Endothelial cell of umbilical vein (primary cell): ENCODE measurements at regions not wholly inside any gene's neighbourhood (a gene's known extent, or its start where the extent isn't known, plus 50 kb on each side); places are given as distances from the start of the nearest gene placed in this dataset.

ENCODE experiments used
- BruUV-seq: library from RNA; stranded (reverse); fragments of 400-500 nt; replicated peaks from 2 replicates; lab custom pipeline; 2021; lab: Mats Ljungman, UMichigan
- CTCF ChIA-PET: fragments of 300-600, 350-600 bp; sonication (Branson Sonifier 250); formaldehyde crosslinking; loops from one replicate; lab custom pipeline; 2021; ENCODE audit warnings: antibody characterized with exemption, inconsistent platforms; lab: Charles Lee
- POLR2A ChIA-PET: fragments of 300-600, 350-600 bp; sonication (Branson Sonifier 250); formaldehyde crosslinking; loops from one replicate; lab custom pipeline; 2021; ENCODE audit warnings: antibody characterized with exemption, inconsistent platforms; lab: Charles Lee
- DNase-seq: peaks from one replicate; pipeline ENCODE4 v3.0.0-alpha.2; 2011; ENCODE audit warnings: low read depth, low spot score
- FAIRE-seq: peaks from 2 replicates; lab custom pipeline; 2011; peaks lifted over from hg19 to GRCh38; lab: Jason Lieb, UNC
- H2AFZ ChIP-seq: 2 replicates; pipeline ENCODE4 v1.6.0; 2012; ENCODE audit warnings: low read depth, low read length, control low read depth, inconsistent platforms
- H3K27ac ChIP-seq: 2 replicates; pipeline ENCODE4 v1.5.1; 2011; ENCODE audit warnings: low read depth, mild to moderate bottlenecking, control low read depth, low read length, moderate library complexity; ENCODE audit not compliant: insufficient read depth
- H3K27me3 ChIP-seq, 2 experiments: 2 replicates each; pipeline versions ENCODE4 v1.6.0 to v1.6.1; 2011; ENCODE audit warnings: low read length in 2 of 2, mixed read lengths in 1 of 2; ENCODE audit not compliant: control insufficient read depth in 2 of 2, insufficient read depth in 2 of 2
- H3K36me3 ChIP-seq, 2 experiments: 2 replicates in 1 of 2; 3 replicates in 1 of 2; pipeline ENCODE4 v1.5.1; 2011; ENCODE audit warnings: low read length in 2 of 2, mild to moderate bottlenecking in 1 of 2, moderate library complexity in 1 of 2; ENCODE audit not compliant: control insufficient read depth in 2 of 2, insufficient read depth in 2 of 2; ENCODE audit errors: extremely low read depth in 1 of 2
- H3K4me1 ChIP-seq: 3 replicates; pipeline ENCODE4 v1.5.1; 2011; ENCODE audit warnings: mild to moderate bottlenecking, low read length; ENCODE audit not compliant: control insufficient read depth, insufficient read depth; ENCODE audit errors: extremely low read depth
- H3K4me2 ChIP-seq: 2 replicates; pipeline ENCODE4 v1.6.1; 2011; ENCODE audit warnings: low read length, control low read depth, mixed read lengths; ENCODE audit not compliant: insufficient read depth
- H3K4me3 ChIP-seq, 3 experiments: fragments of 200-600 bp in 1 of 3; sonication (generic), shearing (Covaris generic) in 1 of 3; replicated peaks in 1 of 3; 2 replicates each; pipeline ENCODE4 v1.5.1; 2011 to 2016; ENCODE audit warnings: control low read depth in 3 of 3, low read length in 3 of 3, mild to moderate bottlenecking in 2 of 3, inconsistent platforms in 1 of 3, low read depth in 1 of 3, moderate library complexity in 1 of 3; ENCODE audit not compliant: insufficient read depth in 1 of 3
- H3K79me2 ChIP-seq: 2 replicates; pipeline ENCODE4 v1.6.0; 2012; ENCODE audit warnings: low read length, inconsistent platforms; ENCODE audit not compliant: control insufficient read depth, insufficient read depth
- H3K9ac ChIP-seq: replicated peaks from 2 replicates; pipeline ENCODE3; 2011; ENCODE audit warnings: low read length, control low read depth; ENCODE audit not compliant: insufficient read depth; ENCODE audit errors: extremely low read depth
- H3K9me1 ChIP-seq: replicated peaks from 3 replicates; pipeline ENCODE4 v1.6.0; 2011; ENCODE audit warnings: mild to moderate bottlenecking, low read length; ENCODE audit not compliant: control insufficient read depth, insufficient read depth; ENCODE audit errors: extremely low read depth
- H3K9me3 ChIP-seq: replicated peaks from 2 replicates; pipeline ENCODE4 v1.5.1; 2012; ENCODE audit warnings: low read length, inconsistent platforms; ENCODE audit not compliant: control insufficient read depth, insufficient read depth
- H4K20me1 ChIP-seq: replicated peaks from 2 replicates; pipeline ENCODE3; 2011; ENCODE audit warnings: mild to moderate bottlenecking, low read length; ENCODE audit not compliant: control insufficient read depth, insufficient read depth; ENCODE audit errors: extremely low read depth
- EZH2 ChIP-seq: IDR thresholded peaks from 2 replicates; pipeline ENCODE4 v1.6.1; 2012; ENCODE audit warnings: borderline replicate concordance, low read depth, mild to moderate bottlenecking, moderate library complexity, low read length, inconsistent platforms; ENCODE audit not compliant: severe bottlenecking
- FOS ChIP-seq: IDR thresholded peaks from 2 replicates; pipeline ENCODE4 v1.6.1; 2011; ENCODE audit warnings: mild to moderate bottlenecking, low read length, moderate library complexity, borderline replicate concordance; ENCODE audit not compliant: insufficient read depth
- GATA2 ChIP-seq: IDR thresholded peaks from 2 replicates; pipeline ENCODE4 v1.7.0; 2011; ENCODE audit warnings: low read depth, mild to moderate bottlenecking, moderate library complexity, mixed read lengths, low read length; ENCODE audit not compliant: insufficient read length, insufficient read depth
- JUN ChIP-seq: IDR thresholded peaks from 2 replicates; pipeline ENCODE4 v1.6.1; 2011; ENCODE audit warnings: borderline replicate concordance, low read depth; ENCODE audit not compliant: insufficient read length, insufficient read depth
- MYC ChIP-seq: IDR thresholded peaks from one replicate; pipeline ENCODE4 v1.6.1; 2011; ENCODE audit warnings: mild to moderate bottlenecking, low read depth, low read length
- POLR2A ChIP-seq: IDR thresholded peaks from 2 replicates; pipeline ENCODE4 v1.6.1; 2012; ENCODE audit warnings: low read depth, mild to moderate bottlenecking, control low read depth, low read length
- POLR2AphosphoS5 ChIP-seq: IDR thresholded peaks from 2 replicates; pipeline ENCODE4 v1.6.1; 2012; ENCODE audit warnings: low read depth, mild to moderate bottlenecking, control low read depth, low read length, moderate library complexity; ENCODE audit not compliant: insufficient read depth
- dilution Hi-C: fragments of 300-500 bp; cut with MboI; formaldehyde crosslinking; loops from one replicate; pipeline ENCODE4 v1.15.0; 2019; ENCODE audit warnings: low sequenced_read_pairs; ENCODE audit not compliant: extremely low pct_ligation_motif_present
- intact Hi-C: fragments of 100-400 bp; cut with micrococcal nuclease; formaldehyde crosslinking; loops from one replicate; pipeline ENCODE4 v1.10.0; 2022
- TF ChIP-seq, protein P1 (sequence below), 2 donors: IDR thresholded peaks; 1 replicate in 1 of 2; 2 replicates in 1 of 2; pipeline ENCODE4 v1.5.1; 2011; ENCODE audit warnings: low read length in 2 of 2, mild to moderate bottlenecking in 2 of 2, moderate library complexity in 2 of 2, control low read depth in 1 of 2, inconsistent platforms in 1 of 2, low read depth in 1 of 2; ENCODE audit not compliant: insufficient read depth in 1 of 2; ENCODE audit errors: extremely low read depth in 1 of 2
- TF ChIP-seq, protein P2 (sequence below): IDR thresholded peaks from 2 replicates; pipeline ENCODE4 v1.6.1; 2011; ENCODE audit not compliant: insufficient read depth, insufficient read length

DNA sequence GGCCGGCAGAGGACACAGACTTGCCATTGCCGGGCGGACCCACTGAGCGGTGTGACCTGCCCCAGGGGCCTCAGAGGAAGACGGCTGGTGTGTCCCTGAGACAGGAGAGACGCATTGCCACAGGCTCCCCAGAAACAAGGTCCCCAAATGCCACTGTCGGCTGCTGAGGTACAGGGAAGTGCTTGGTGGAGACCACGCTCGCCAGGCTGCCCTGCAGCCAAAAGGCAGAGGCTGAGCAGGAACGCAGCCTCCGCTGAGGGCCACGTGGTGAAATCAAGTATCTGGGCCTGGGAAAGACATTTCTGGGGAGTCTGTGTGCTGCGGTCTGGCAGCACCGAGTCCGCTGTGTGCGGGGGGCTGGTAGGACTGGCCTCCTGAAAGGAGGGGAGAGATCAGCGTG, 794.9 kb downstream of the BRD1 start:
- POLR2A ChIA-PET, result no interaction called here
- DNase-seq (no peak), FAIRE-seq (no peak)
- Histone ChIP-seq H3K4me3 (no peak overlapping the region), H3K36me3 (no peaks in the 10 kb centered on the region), H3K9me1 (no peaks in the 10 kb centered on the region), H3K4me2 (no peak overlapping the region), H3K9me3 (peaks cover 8% of the 10 kb centered on the region), H3K9ac (no peak overlapping the region), H4K20me1 (no peaks in the 10 kb centered on the region), H3K4me1 (no peaks in the 10 kb centered on the region), H3K79me2 (no peaks in the 10 kb centered on the region), H3K27me3 (no peaks in the 10 kb centered on the region), H2AFZ (no peak overlapping the region), H3K27ac (no peak overlapping the region)
- dilution Hi-C loops, result no loop called here
- TF ChIP-seq, protein P1, sequence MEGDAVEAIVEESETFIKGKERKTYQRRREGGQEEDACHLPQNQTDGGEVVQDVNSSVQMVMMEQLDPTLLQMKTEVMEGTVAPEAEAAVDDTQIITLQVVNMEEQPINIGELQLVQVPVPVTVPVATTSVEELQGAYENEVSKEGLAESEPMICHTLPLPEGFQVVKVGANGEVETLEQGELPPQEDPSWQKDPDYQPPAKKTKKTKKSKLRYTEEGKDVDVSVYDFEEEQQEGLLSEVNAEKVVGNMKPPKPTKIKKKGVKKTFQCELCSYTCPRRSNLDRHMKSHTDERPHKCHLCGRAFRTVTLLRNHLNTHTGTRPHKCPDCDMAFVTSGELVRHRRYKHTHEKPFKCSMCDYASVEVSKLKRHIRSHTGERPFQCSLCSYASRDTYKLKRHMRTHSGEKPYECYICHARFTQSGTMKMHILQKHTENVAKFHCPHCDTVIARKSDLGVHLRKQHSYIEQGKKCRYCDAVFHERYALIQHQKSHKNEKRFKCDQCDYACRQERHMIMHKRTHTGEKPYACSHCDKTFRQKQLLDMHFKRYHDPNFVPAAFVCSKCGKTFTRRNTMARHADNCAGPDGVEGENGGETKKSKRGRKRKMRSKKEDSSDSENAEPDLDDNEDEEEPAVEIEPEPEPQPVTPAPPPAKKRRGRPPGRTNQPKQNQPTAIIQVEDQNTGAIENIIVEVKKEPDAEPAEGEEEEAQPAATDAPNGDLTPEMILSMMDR (IDR thresholded peaks at IDR 0.05; ENCODE audit: extremely low read depth in 1 of 2, insufficient read depth in 1 of 2, low read depth in 1 of 2, low read length in 2 of 2), result no peak
- TF ChIP-seq POLR2AphosphoS5, result no peak
- no peak for TF ChIP-seq EZH2
- TF ChIP-seq, protein P2, sequence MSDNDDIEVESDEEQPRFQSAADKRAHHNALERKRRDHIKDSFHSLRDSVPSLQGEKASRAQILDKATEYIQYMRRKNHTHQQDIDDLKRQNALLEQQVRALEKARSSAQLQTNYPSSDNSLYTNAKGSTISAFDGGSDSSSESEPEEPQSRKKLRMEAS, result no peak
- no peak for TF ChIP-seq JUN
- no peak for TF ChIP-seq MYC
- no peak for TF ChIP-seq GATA2
- no peak for TF ChIP-seq POLR2A
- no peak for TF ChIP-seq FOS
- no TSS peak for BruUV-seq
- intact Hi-C loops, result no loop called here
- CTCF ChIA-PET, result no interaction called here
